ENCODE measurements at regions not wholly inside any gene's neighbourhood (a gene's known extent, or its start where the extent isn't known, plus 50 kb on each side); places are given as distances from the start of the nearest gene placed in this dataset.

DNA sequence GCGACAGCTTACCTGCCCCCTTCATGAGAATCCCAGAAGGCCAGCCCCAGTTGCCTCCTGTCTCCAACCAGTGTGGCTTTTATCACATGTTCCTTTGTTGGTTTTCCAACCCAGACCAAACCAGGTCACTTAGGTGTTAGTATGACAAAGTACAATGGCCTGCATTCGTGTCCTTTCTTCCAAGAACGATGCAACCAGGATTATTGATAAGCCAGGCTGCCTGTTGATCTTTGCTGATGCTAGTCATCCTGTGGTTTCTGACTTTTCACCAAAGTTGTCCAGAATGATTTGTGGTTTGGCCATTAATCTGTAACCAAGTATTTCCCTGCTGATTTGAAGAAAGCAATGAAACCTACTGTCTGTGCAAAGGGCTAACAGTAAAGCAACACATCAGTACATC lies 191.4 kb downstream of the CYLD start:
- Mint-ChIP-seq H3K9me3 (peaks cover 24% of the 10 kb centered on the region), H3K27ac (no peak overlapping the region), H3K27me3 (ENCODE audit: insufficient read depth) (peaks cover 1% of the 10 kb centered on the region), H3K4me1 (ENCODE audit: low read depth) (no peaks in the 10 kb centered on the region), H3K36me3 (ENCODE audit: low read depth) (peaks cover 4% of the 10 kb centered on the region; the same call in 1 of the 2 replicates), H3K4me3 (no peak overlapping the region)
- DNase-seq, result no peak
- TF ChIP-seq CTCF (IDR thresholded peaks at IDR 0.05), result no peak

DNA sequence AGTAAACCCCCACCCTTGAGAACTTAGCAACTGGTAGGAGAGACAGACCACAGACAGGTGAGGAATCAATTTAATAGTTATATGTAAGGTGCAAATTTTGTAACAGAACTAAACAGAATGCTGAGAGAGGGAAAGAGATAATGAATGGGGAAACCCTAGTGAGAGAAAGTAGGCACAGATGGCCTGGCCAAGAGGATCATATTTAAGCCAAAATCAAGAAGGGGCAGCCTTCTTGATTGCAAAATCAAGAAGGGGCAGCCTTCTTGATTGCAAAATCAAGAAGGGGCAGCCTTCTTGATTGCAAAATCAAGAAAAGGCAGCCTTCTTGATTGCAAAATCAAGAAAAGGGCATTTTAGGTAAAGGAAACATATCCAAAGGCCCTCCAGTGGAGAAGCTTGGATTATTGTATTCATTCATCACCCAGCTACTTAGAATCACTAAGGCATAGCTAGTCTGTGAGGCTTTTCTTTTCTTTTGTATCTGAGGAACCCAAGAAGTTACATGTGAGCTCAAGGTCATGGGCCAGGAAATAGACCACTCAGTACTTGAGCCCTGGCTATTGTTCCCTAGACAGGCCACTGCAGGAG lies 190.6 kb downstream of the CYLD start:
- Mint-ChIP-seq H3K4me3 (no peak overlapping the region), H3K36me3 (ENCODE audit: low read depth) (peaks cover 4% of the 10 kb centered on the region; the same call in 1 of the 2 replicates), H3K27me3 (ENCODE audit: insufficient read depth) (peaks cover 4% of the 10 kb centered on the region), H3K9me3 (peaks cover 28% of the 10 kb centered on the region), H3K4me1 (ENCODE audit: low read depth) (no peaks in the 10 kb centered on the region), H3K27ac (no peak overlapping the region)
- no peak for TF ChIP-seq CTCF (IDR thresholded peaks at IDR 0.05)
- DNase-seq, result no peak

GRCh38 chr16:50928065-50928464 lies 186.2 kb downstream of the CYLD start:
- no peaks in the 10 kb centered on the region for H3K36me3 Mint-ChIP-seq (ENCODE audit: low read depth)
- H3K27me3 Mint-ChIP-seq (ENCODE audit: insufficient read depth), result peaks cover 4% of the 10 kb centered on the region; the same call in 1 of the 2 replicates
- H3K9me3 Mint-ChIP-seq, result peaks cover 13% of the 10 kb centered on the region; the same call in 1 of the 2 replicates
- H3K4me1 Mint-ChIP-seq (ENCODE audit: low read depth), result no peaks in the 10 kb centered on the region
- H3K27ac Mint-ChIP-seq, result no peak overlapping the region
- no peak for TF ChIP-seq CTCF (IDR thresholded peaks at IDR 0.05)
- DNase-seq, result no peak
- no peak overlapping the region for H3K4me3 Mint-ChIP-seq

DNA sequence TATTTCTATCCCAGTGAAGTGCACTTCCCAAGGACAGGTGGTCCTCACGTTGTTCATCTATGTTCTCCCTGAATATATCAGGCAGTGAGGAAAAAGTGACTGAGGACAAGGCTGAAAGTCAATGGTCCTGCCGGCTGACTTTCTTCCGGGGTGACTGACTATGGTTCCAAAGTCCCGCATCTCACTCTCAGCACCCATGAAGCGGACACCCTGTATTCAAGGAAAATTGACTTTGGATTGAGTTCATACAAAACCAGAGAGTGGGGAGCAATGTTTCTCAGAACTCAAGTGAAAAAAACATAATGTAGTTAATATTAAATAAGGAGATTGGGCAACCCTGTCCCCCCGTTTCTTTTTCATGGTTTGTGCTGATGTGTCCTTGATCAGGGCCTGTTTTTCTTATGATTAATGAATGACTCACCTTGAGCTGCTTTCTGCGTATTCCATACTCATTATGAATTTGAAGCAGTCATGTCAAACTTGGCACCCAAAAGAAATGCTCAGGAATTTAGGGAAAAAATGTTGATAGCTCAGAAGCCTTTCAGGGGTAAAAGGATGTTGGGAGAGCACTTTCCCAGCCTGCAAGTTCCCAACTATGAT lies 184.0 kb downstream of the CYLD start:
- Mint-ChIP-seq H3K9me3 (peaks cover 10% of the 10 kb centered on the region; the same call in 1 of the 2 replicates), H3K4me3 (no peak overlapping the region), H3K27me3 (ENCODE audit: insufficient read depth) (peaks cover 3% of the 10 kb centered on the region; the same call in 1 of the 2 replicates), H3K27ac (no peak overlapping the region), H3K36me3 (ENCODE audit: low read depth) (no peaks in the 10 kb centered on the region), H3K4me1 (ENCODE audit: low read depth) (no peaks in the 10 kb centered on the region)
- DNase-seq, result no peak
- TF ChIP-seq CTCF (IDR thresholded peaks at IDR 0.05), result no peak

DNA sequence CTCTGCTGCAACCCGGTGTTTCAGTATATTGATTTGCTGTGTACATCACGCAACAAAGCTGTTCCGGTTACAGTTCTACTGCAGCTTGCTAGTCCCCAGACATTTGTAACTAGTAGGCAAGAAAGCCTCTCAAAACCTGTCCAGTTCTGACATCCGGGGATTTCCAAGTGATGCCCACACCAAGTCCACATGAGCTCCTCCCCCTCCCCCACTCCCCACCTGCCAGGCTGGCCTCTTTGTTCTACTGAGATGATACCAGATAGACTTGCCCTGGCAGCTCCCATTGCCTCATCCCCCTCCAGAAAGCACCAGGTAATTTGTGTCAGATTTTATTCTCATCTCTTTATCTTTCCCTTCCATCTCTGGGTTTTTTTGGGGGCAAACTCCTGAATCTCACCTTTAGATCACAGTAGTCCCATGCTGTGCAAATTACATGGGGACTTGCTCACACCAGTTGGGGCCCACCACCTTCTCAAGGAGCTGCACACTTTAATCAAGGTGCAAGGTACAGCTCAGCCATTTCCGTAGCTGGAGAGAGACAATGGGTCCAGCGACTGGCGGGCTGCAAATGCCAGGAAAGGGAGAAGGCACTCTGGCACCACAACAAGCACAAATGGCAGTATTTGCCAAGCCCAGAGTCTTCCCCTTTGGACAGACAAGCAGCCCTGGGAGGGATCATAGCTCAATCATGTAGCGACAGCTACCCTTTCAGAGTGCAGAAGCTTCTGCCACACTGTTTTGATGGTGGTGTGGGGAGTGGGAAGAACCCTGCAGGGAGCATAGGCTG lies 183.1 kb downstream of the CYLD start:
- Mint-ChIP-seq H3K9me3 (peaks cover 14% of the 10 kb centered on the region; the same call in 1 of the 2 replicates), H3K27me3 (ENCODE audit: insufficient read depth) (peaks cover 3% of the 10 kb centered on the region; the same call in 1 of the 2 replicates), H3K36me3 (ENCODE audit: low read depth) (no peaks in the 10 kb centered on the region), H3K27ac (no peak overlapping the region), H3K4me1 (ENCODE audit: low read depth) (no peaks in the 10 kb centered on the region), H3K4me3 (no peak overlapping the region)
- no peak for DNase-seq
- TF ChIP-seq CTCF (IDR thresholded peaks at IDR 0.05), result no peak

Data from HFFc6 (cell line).